Stimulated activated CD4-positive, alpha-beta T cell treated with anti-CD3 and anti-CD28 coated beads, TNF-alpha, amount 100 ng/mL, for 4 hours (primary cell): ENCODE measurements at regions not wholly inside any gene's neighbourhood (a gene's known extent, or its start where the extent isn't known, plus 50 kb on each side); places are given as distances from the start of the nearest gene placed in this dataset.

ENCODE experiments used
- DNase-seq, 3 experiments: peaks; one replicate each; pipeline ENCODE4 v3.0.0-alpha.2; 2020; ENCODE audit warnings: low read depth in 3 of 3

GRCh38 chr16:13393816-13394215 lies 492.4 kb downstream of the SHISA9 start:
- DNase-seq: no peak

GRCh38 chr16:13394488-13394887 lies 493.1 kb downstream of the SHISA9 start:
- no peak for DNase-seq

GRCh38 chr16:13397126-13397525 lies 495.7 kb downstream of the SHISA9 start:
- DNase-seq: no peak

GRCh38 chr16:13401641-13402040 lies 500.2 kb downstream of the SHISA9 start:
- DNase-seq: no peak

GRCh38 chr16:13402601-13403000 lies 501.2 kb downstream of the SHISA9 start:
- no peak for DNase-seq

GRCh38 chr16:13403326-13403725 lies 501.9 kb downstream of the SHISA9 start:
- no peak for DNase-seq

GRCh38 chr16:13414154-13414553 lies 505.8 kb upstream of the ERCC4 start:
- DNase-seq: no peak

- DNase-seq: no peak
Observed at GRCh38 chr16:13419589-13419988, 500.4 kb upstream of the ERCC4 start.

GRCh38 chr16:13421726-13422125 lies 498.2 kb upstream of the ERCC4 start:
- DNase-seq: no peak

- no peak for DNase-seq
Observed at GRCh38 chr16:13425836-13426235, 494.1 kb upstream of the ERCC4 start.

GRCh38 chr16:13426269-13426668 lies 493.7 kb upstream of the ERCC4 start:
- DNase-seq: no peak

- DNase-seq: no peak
Observed at GRCh38 chr16:13426736-13427135, 493.2 kb upstream of the ERCC4 start.

GRCh38 chr16:13427943-13428342 lies 492.0 kb upstream of the ERCC4 start:
- no peak for DNase-seq

GRCh38 chr16:13429416-13429815 lies 490.5 kb upstream of the ERCC4 start:
- no peak for DNase-seq

- no peak for DNase-seq
Observed at GRCh38 chr16:13435415-13435814, 484.5 kb upstream of the ERCC4 start.

GRCh38 chr16:13435873-13436474 lies 484.0 kb upstream of the ERCC4 start:
- no peak for DNase-seq

- DNase-seq: no peak
Observed at GRCh38 chr16:13436641-13437412, 483.1 kb upstream of the ERCC4 start.

- no peak for DNase-seq
Observed at GRCh38 chr16:13437413-13437795, 482.6 kb upstream of the ERCC4 start.

GRCh38 chr16:13438064-13438463 lies 481.9 kb upstream of the ERCC4 start:
- no peak for DNase-seq

- DNase-seq: no peak
Observed at GRCh38 chr16:13439766-13440165, 480.2 kb upstream of the ERCC4 start.

GRCh38 chr16:13441675-13442074 lies 478.3 kb upstream of the ERCC4 start:
- DNase-seq: no peak

GRCh38 chr16:13448346-13448745 lies 471.6 kb upstream of the ERCC4 start:
- no peak for DNase-seq

GRCh38 chr16:13453325-13453724 lies 466.6 kb upstream of the ERCC4 start:
- no peak for DNase-seq
